Urinary bladder (tissue), 3 donors: ENCODE measurements at regions not wholly inside any gene's neighbourhood (a gene's known extent, or its start where the extent isn't known, plus 50 kb on each side); places are given as distances from the start of the nearest gene placed in this dataset.

Experiments
- DNase-seq: peaks from one replicate; pipeline ENCODE4 v3.0.0-alpha.2; 2015; ENCODE audit errors: extremely low spot score
- H3K27ac ChIP-seq: one replicate; pipeline ENCODE4 v1.5.1; 2013; ENCODE audit warnings: low read depth, mild to moderate bottlenecking, moderate library complexity
- H3K36me3 ChIP-seq: one replicate; pipeline ENCODE4 v1.6.1; 2013; ENCODE audit warnings: mild to moderate bottlenecking, moderate library complexity; ENCODE audit not compliant: insufficient read depth
- H3K4me1 ChIP-seq: one replicate; pipeline ENCODE4 v1.6.1; 2013; ENCODE audit warnings: mild to moderate bottlenecking, moderate library complexity; ENCODE audit not compliant: insufficient read depth
- H3K4me3 ChIP-seq: one replicate; pipeline ENCODE4 v1.5.1; 2013; ENCODE audit warnings: low read depth, low read length
- WGBS: extraction: QIAGEN DNeasy Blood & Tissue Kit; methylation state at CpG from one replicate; pipeline ENCODE4 v1.1.7; 2013; 5-methylcytosine and 5-hydroxymethylcytosine counted together
- donor health status: healthy with polysubstance abuse.
- donor health status: healthy.

GRCh38 chr3:135896613-135897012 is 68.9 kb upstream of the PPP2R3A start:
- H3K27ac ChIP-seq, result no peak overlapping the region
- no peak for DNase-seq
- 78% methylated on average over 2 of the region's 2 CpGs for WGBS
- H3K4me3 ChIP-seq, result no peak overlapping the region
- no peaks in the 10 kb centered on the region for H3K4me1 ChIP-seq
- H3K36me3 ChIP-seq, result no peaks in the 10 kb centered on the region

- 71% methylated on average over 1 of the region's 1 CpG for WGBS
- no peak for DNase-seq
Measured at GRCh38 chr3:135897715-135898114, 67.8 kb upstream of the PPP2R3A start.

GRCh38 chr3:135898774-135899173 is 66.8 kb upstream of the PPP2R3A start:
- DNase-seq, result no peak
- Histone ChIP-seq H3K36me3 (no peaks in the 10 kb centered on the region), H3K27ac (no peak overlapping the region), H3K4me1 (no peaks in the 10 kb centered on the region), H3K4me3 (no peak overlapping the region)
- 73% methylated on average over 3 of the region's 3 CpGs for WGBS

More at GRCh38 chr3:135897715-135898114, 67.8 kb upstream of the PPP2R3A start:
- Histone ChIP-seq H3K27ac (no peak overlapping the region), H3K4me1 (no peaks in the 10 kb centered on the region), H3K36me3 (no peaks in the 10 kb centered on the region), H3K4me3 (no peak overlapping the region)

- WGBS, result 57% methylated on average over 5 of the region's 5 CpGs
- no peak overlapping the region for H3K27ac ChIP-seq
- H3K4me3 ChIP-seq, result no peak overlapping the region
- H3K36me3 ChIP-seq, result no peaks in the 10 kb centered on the region
- no peaks in the 10 kb centered on the region for H3K4me1 ChIP-seq
- no peak for DNase-seq
Measured at GRCh38 chr3:135905058-135905724, 60.3 kb upstream of the PPP2R3A start.

- Histone ChIP-seq H3K4me3 (no peak overlapping the region), H3K36me3 (no peaks in the 10 kb centered on the region), H3K4me1 (no peaks in the 10 kb centered on the region), H3K27ac (no peak overlapping the region)
- 74% methylated on average over 3 of the region's 3 CpGs for WGBS
- DNase-seq, result no peak
Measured at GRCh38 chr3:135907422-135908165, 57.9 kb upstream of the PPP2R3A start.

GRCh38 chr3:135908225-135908624 is 57.3 kb upstream of the PPP2R3A start:
- H3K36me3 ChIP-seq, result no peaks in the 10 kb centered on the region
- no peaks in the 10 kb centered on the region for H3K4me1 ChIP-seq
- H3K27ac ChIP-seq, result no peak overlapping the region
- no peak for DNase-seq
- no peak overlapping the region for H3K4me3 ChIP-seq
- 75% methylated on average over 7 of the region's 7 CpGs for WGBS

GRCh38 chr3:135908737-135909136 is 56.8 kb upstream of the PPP2R3A start:
- DNase-seq, result no peak
- Histone ChIP-seq H3K4me3 (no peak overlapping the region), H3K4me1 (no peaks in the 10 kb centered on the region), H3K27ac (no peak overlapping the region), H3K36me3 (no peaks in the 10 kb centered on the region)
- 98% methylated on average over 1 of the region's 1 CpG for WGBS

- Histone ChIP-seq H3K4me3 (no peak overlapping the region), H3K27ac (no peak overlapping the region), H3K36me3 (no peaks in the 10 kb centered on the region), H3K4me1 (no peaks in the 10 kb centered on the region)
- no peak for DNase-seq
- 28% methylated on average over 2 of the region's 2 CpGs for WGBS
Measured at GRCh38 chr3:135911110-135911509, 54.4 kb upstream of the PPP2R3A start.

- no peak overlapping the region for H3K27ac ChIP-seq
- WGBS, result 48% methylated on average over 2 of the region's 2 CpGs
- no peak overlapping the region for H3K4me3 ChIP-seq
- no peak for DNase-seq
- H3K4me1 ChIP-seq, result no peaks in the 10 kb centered on the region
- H3K36me3 ChIP-seq, result no peaks in the 10 kb centered on the region
Measured at GRCh38 chr3:135915206-135915605, 50.3 kb upstream of the PPP2R3A start.
